ENCODE measurements at regions not wholly inside any gene's neighbourhood (a gene's known extent, or its start where the extent isn't known, plus 50 kb on each side); places are given as distances from the start of the nearest gene placed in this dataset.

DNA sequence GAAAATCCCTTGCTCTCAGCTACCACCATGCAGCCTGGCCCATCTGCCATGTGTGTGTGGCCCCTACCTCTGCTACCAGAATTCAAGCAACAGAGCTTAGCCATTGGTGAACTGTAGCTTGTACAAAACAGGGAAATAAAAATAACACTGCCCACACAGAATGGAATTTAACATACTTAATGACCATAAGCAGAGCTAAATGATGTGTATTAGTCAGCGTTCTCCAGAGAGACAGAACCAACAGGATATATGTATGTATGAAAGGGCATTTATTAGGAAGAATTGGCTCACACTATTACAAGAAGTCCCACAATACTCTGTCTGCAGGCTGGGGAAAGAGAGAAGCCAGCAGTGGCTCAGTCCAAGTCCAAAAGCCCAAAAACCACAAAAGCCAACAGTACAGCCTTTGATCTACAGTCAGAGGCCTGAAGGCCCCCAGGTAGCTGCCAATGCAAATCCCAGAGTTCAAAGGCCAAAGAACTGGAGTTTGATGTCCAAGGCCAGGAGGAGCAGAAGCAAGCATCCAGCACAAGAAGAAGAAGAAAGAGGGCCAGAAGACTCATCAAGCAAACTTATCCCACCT is 318.8 kb downstream of the DNAH5 start:
- no peaks in the 10 kb centered on the region for H3K27me3 ChIP-seq
- intact Hi-C loops (cut with DNase I) = no loop called here
- ATAC-seq (no peak), DNase-seq (no peak)
- peaks cover 6% of the 10 kb centered on the region for H3K4me1 ChIP-seq
- H3K9me3 ChIP-seq = no peaks in the 10 kb centered on the region
- H3K27ac ChIP-seq = no peak overlapping the region
- 67 to 90% methylated on average over 1 of the region's 1 CpG for WGBS, 2 donors
- no peak for TF ChIP-seq POLR2A (IDR thresholded peaks at IDR 0.05)
- TF ChIP-seq, protein P1, sequence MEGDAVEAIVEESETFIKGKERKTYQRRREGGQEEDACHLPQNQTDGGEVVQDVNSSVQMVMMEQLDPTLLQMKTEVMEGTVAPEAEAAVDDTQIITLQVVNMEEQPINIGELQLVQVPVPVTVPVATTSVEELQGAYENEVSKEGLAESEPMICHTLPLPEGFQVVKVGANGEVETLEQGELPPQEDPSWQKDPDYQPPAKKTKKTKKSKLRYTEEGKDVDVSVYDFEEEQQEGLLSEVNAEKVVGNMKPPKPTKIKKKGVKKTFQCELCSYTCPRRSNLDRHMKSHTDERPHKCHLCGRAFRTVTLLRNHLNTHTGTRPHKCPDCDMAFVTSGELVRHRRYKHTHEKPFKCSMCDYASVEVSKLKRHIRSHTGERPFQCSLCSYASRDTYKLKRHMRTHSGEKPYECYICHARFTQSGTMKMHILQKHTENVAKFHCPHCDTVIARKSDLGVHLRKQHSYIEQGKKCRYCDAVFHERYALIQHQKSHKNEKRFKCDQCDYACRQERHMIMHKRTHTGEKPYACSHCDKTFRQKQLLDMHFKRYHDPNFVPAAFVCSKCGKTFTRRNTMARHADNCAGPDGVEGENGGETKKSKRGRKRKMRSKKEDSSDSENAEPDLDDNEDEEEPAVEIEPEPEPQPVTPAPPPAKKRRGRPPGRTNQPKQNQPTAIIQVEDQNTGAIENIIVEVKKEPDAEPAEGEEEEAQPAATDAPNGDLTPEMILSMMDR (IDR thresholded peaks at IDR 0.05) = no peak
- no peaks in the 10 kb centered on the region for H3K36me3 ChIP-seq (replicated peaks in 1 of 2; ENCODE audit: insufficient read depth in 1 of 2, low read depth in 2 of 2)
- H3K4me3 ChIP-seq = no peak overlapping the region

DNA sequence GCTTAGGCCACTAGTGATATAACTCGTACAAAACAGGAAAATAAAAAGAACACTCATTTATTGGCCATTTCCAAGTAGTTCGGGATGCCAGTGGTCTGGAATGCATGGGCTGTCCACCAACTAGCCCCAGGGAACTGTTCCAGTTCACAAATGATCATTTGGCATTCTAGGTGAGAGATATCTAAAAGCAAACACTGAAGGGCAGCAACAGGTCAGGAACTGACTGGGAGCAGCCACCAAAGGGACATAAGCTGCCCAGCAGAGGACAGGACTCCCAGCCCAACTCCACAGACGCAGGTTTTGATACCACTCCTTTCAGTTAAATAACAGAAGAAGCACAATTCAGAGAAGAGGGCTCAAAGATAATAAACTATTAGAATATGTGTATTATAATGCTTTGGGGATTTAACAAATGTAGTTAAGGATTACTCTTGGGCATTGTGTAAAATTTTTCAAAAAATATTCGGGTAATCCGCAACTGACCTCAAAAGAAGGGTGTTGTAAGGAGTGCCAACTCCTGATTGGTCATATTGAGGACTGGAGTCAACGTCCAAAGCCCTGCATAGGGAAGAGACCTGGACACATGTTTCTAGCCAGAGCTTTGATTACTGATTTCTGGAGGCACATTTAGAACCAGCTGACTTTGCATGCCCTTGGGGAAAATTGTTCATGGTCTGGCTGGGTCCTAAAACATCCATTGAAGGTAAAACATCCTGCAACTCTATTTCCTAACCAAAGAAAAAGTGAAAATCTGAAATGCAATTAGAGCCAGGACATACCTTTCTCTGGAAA is 320.0 kb downstream of the DNAH5 start:
- 30 to 35% methylated on average over 6 of the region's 6 CpGs for WGBS, 2 donors
- Histone ChIP-seq H3K9me3 (no peaks in the 10 kb centered on the region), H3K27ac (peak overlapping the region in 1 of 4 donors; percentile 17), H3K36me3 (replicated peaks in 1 of 2; ENCODE audit: insufficient read depth in 1 of 2, low read depth in 2 of 2) (no peaks in the 10 kb centered on the region), H3K4me1 (peaks cover 6% of the 10 kb centered on the region), H3K4me3 (no peak overlapping the region), H3K27me3 (no peaks in the 10 kb centered on the region)
- ATAC-seq (no peak), DNase-seq (peak in 2 of 4 donors; percentile 6 to 12)
- intact Hi-C loops (cut with DNase I) = no loop called here
- TF ChIP-seq POLR2A (IDR thresholded peaks at IDR 0.05) = no peak
- TF ChIP-seq, protein P1 (IDR thresholded peaks at IDR 0.05) = peak in 2 of 7 experiments; percentile 3 to 18

DNA sequence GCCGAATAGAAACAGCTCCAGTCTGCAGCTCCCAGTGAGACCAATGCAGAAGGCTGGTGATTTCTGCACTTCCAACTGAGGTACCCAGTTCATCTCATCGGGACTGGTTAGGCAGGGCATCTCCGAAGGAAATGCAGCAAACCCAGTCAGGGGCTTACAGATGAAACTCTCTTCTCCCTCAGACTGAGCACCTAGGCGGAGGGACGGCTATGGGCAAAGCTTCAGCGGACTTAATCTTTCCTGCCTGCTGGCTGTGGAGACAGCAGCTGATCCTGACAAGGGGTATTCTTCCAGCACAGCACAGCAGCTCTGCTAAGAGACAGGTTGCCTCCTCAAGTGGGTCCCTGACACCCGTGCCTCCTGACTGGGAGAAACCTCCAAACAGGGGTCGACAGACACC is 330.9 kb downstream of the DNAH5 start:
- no peak for DNase-seq
- intact Hi-C loops (cut with DNase I) = no loop called here
- Histone ChIP-seq H3K27me3 (no peaks in the 10 kb centered on the region), H3K4me1 (no peaks in the 10 kb centered on the region), H3K9me3 (no peaks in the 10 kb centered on the region), H3K4me3 (no peak overlapping the region), H3K27ac (no peak overlapping the region), H3K36me3 (replicated peaks in 1 of 2; ENCODE audit: insufficient read depth in 1 of 2, low read depth in 2 of 2) (no peaks in the 10 kb centered on the region)
- 69 to 73% methylated on average over 5 to 8 of the region's 8 CpGs for WGBS, 2 donors
- no peak for ATAC-seq
- TF ChIP-seq POLR2A (IDR thresholded peaks at IDR 0.05) = no peak
- TF ChIP-seq, protein P1 (IDR thresholded peaks at IDR 0.05) = no peak

DNA sequence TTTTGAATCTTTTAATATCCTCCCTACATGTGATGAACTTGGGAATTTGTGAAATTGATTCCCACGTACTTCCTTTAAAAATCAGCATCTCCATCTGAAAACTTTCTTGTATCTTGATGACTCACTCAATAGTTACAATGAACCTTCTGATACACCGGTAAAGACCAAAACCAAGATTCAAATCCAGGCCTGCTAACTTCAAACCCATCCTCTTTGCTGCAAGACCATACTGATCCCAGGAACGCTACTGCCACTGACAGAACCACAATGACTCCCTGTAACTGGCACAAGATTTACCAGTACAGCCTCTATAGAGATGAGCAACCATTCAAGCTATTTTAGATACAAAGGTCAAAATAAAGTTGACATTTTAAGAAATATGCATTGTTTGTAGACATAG is 332.9 kb downstream of the DNAH5 start:
- Histone ChIP-seq H3K36me3 (replicated peaks in 1 of 2; ENCODE audit: insufficient read depth in 1 of 2, low read depth in 2 of 2) (no peaks in the 10 kb centered on the region), H3K27me3 (no peaks in the 10 kb centered on the region), H3K9me3 (no peaks in the 10 kb centered on the region), H3K4me3 (no peak overlapping the region), H3K27ac (no peak overlapping the region), H3K4me1 (no peaks in the 10 kb centered on the region)
- ATAC-seq = no peak
- intact Hi-C loops (cut with DNase I) = no loop called here
- no peak for DNase-seq
- TF ChIP-seq, protein P1 (IDR thresholded peaks at IDR 0.05) = no peak
- no peak for TF ChIP-seq POLR2A (IDR thresholded peaks at IDR 0.05)
- WGBS, 2 donors = 71 to 73% methylated on average over 3 of the region's 3 CpGs

Data from body of pancreas (tissue), 4 donors.